GM23248 (cell line): ENCODE measurements at regions not wholly inside any gene's neighbourhood (a gene's known extent, or its start where the extent isn't known, plus 50 kb on each side); places are given as distances from the start of the nearest gene placed in this dataset.

Experiments
- EZH2 ChIP-seq: fragments of 200-600 bp; sonication (generic); IDR thresholded peaks from 2 replicates; pipeline ENCODE4 v1.6.1; 2018; ENCODE audit warnings: antibody characterized with exemption, mild to moderate bottlenecking; ENCODE audit not compliant: insufficient read depth, poor library complexity, severe bottlenecking
- EZH2phosphoT487 ChIP-seq: fragments of 200-600 bp; sonication (generic); IDR thresholded peaks from 2 replicates; pipeline ENCODE4 v1.6.1; 2018; ENCODE audit warnings: antibody characterized with exemption, moderate library complexity, mild to moderate bottlenecking, low read depth; ENCODE audit not compliant: insufficient read depth

DNA sequence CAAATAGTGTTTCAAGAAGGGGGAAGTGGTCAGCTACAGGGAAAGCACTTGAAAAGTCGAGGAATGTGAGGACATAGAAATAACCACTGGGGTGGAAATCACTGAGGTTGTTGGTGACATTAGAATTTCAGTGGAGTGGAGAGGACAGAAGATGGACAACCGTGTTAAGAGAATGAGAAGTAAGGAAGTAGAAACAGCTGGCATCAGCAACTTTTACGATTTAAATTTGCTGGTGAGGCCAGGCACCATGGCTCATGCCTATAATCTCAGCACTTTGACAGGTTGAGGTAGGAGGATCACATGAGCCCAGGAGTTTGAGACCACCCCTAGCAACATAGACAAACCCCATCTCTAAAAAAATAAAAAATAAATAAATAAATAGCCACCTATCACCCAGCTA is 83.2 kb upstream of the PSMD7 start:
- no peak for TF ChIP-seq EZH2
- TF ChIP-seq EZH2phosphoT487, result no peak
